ENCODE measurements at regions not wholly inside any gene's neighbourhood (a gene's known extent, or its start where the extent isn't known, plus 50 kb on each side); places are given as distances from the start of the nearest gene placed in this dataset.
"Not testable (repeated sequence)": the region's sequence is repeated elsewhere in the genome, so short reads cannot be mapped to it uniquely, and the experiment has no call there.

DNA sequence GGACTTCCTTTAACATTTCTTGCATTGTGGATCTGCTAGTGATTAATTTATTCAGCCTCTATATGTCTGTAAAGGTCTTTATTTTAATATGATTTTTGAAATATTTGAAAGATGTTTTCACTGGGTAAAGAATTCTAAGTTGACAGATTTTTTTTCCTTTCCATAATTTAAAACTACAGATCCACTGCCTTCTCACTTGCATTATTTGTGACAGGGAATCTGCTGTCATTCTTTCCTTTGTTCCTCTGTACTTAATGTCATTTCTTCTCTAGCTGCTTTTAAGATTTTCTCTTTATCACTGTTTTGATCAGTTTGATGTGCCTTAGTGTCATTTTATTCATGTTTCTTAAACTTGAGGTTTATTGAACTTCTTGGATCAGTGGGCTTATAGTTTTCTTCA lies 159.9 kb downstream of the CYB561 start:
- H3K4me3 ChIP-seq (ENCODE audit: low read depth, low read length) = no peak overlapping the region
- TF ChIP-seq, protein P1, sequence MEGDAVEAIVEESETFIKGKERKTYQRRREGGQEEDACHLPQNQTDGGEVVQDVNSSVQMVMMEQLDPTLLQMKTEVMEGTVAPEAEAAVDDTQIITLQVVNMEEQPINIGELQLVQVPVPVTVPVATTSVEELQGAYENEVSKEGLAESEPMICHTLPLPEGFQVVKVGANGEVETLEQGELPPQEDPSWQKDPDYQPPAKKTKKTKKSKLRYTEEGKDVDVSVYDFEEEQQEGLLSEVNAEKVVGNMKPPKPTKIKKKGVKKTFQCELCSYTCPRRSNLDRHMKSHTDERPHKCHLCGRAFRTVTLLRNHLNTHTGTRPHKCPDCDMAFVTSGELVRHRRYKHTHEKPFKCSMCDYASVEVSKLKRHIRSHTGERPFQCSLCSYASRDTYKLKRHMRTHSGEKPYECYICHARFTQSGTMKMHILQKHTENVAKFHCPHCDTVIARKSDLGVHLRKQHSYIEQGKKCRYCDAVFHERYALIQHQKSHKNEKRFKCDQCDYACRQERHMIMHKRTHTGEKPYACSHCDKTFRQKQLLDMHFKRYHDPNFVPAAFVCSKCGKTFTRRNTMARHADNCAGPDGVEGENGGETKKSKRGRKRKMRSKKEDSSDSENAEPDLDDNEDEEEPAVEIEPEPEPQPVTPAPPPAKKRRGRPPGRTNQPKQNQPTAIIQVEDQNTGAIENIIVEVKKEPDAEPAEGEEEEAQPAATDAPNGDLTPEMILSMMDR (IDR thresholded peaks at IDR 0.05; ENCODE audit: low read depth, low read length) = no peak
- DNase-seq = no peak
- no peaks in the 10 kb centered on the region for H3K27me3 ChIP-seq (ENCODE audit: insufficient read depth, low read depth, severe bottlenecking)
- peaks cover 11% of the 10 kb centered on the region for H3K9me3 ChIP-seq (ENCODE audit: severe bottlenecking)
- no peaks in the 10 kb centered on the region; the same call in 1 of the 2 replicates for H3K36me3 ChIP-seq
- no peak overlapping the region for H3K27ac ChIP-seq

DNA sequence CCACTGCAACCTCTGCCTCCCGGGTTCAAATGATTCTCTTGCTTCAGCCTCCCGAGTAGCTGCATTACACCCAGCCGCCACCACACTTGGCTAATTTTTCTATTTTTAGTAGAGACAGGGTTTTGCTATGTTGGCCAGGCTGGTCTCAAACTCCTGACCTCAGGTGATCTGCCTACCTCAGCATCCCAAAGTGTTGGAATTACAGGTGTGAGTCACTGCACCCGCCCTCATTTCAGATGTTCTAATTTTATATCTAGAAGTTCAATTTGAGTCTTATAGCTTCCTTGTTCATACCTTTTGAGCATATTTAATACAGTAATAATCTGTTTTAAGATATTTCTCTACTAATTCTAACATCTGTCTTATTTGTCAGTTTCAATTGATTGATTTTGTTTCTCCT lies 159.1 kb downstream of the CYB561 start:
- not testable (repeated sequence) for H3K4me3 ChIP-seq (ENCODE audit: low read depth, low read length); DNase-seq; H3K27me3 ChIP-seq (ENCODE audit: insufficient read depth, low read depth, severe bottlenecking); H3K36me3 ChIP-seq; H3K27ac ChIP-seq
- H3K9me3 ChIP-seq (ENCODE audit: severe bottlenecking) = peaks cover 11% of the 10 kb centered on the region

DNA sequence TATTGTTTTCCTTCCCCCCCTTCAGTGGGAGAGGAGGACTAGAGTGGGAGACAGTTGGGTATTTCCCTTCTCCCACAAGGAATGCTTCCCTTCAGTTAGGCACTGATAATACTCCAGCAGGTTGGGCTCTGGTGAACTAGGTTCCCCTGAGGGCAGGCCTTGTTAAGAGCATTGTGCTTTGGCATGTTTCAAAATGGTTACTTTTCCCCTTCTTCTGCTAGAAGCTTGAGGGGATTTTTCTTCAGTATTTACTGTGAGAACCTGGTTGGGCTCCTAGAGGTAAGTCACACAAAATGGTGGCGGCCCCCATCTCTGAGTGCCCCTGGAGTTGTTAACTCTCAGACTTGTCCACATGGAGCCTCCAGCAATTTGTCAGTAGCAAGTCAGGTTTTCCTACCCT lies 156.2 kb downstream of the CYB561 start:
- H3K27ac ChIP-seq = no peak overlapping the region
- no peaks in the 10 kb centered on the region; the same call in 1 of the 2 replicates for H3K36me3 ChIP-seq
- TF ChIP-seq, protein P1 (IDR thresholded peaks at IDR 0.05; ENCODE audit: low read depth, low read length) = no peak
- peaks cover 11% of the 10 kb centered on the region for H3K9me3 ChIP-seq (ENCODE audit: severe bottlenecking)
- no peaks in the 10 kb centered on the region for H3K27me3 ChIP-seq (ENCODE audit: insufficient read depth, low read depth, severe bottlenecking)
- DNase-seq = no peak
- H3K4me3 ChIP-seq (ENCODE audit: low read depth, low read length) = no peak overlapping the region

DNA sequence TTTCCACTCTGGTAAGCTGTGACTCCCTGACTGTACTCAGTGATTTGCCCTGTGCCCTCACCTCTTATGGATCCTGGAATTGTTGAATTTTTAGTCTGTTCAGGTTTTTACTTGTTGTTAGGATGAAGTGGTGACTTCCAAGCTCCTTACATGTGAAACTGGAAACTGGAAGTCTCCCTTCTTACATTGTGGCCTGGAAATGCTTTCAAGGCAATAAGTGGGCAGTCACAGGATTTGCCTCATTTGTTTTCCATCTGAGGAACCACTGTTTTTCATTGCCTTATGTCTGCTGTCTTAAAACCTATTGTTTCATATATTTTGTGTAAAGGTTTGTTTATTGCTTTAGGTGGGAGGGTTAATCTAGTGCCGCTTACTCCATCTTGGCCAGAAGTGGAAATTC lies 155.8 kb downstream of the CYB561 start:
- TF ChIP-seq, protein P1 (IDR thresholded peaks at IDR 0.05; ENCODE audit: low read depth, low read length) = no peak
- Histone ChIP-seq H3K9me3 (ENCODE audit: severe bottlenecking) (peaks cover 11% of the 10 kb centered on the region), H3K27me3 (ENCODE audit: insufficient read depth, low read depth, severe bottlenecking) (no peaks in the 10 kb centered on the region), H3K36me3 (no peaks in the 10 kb centered on the region; the same call in 1 of the 2 replicates), H3K27ac (no peak overlapping the region), H3K4me3 (ENCODE audit: low read depth, low read length) (no peak overlapping the region)
- DNase-seq = no peak

DNA sequence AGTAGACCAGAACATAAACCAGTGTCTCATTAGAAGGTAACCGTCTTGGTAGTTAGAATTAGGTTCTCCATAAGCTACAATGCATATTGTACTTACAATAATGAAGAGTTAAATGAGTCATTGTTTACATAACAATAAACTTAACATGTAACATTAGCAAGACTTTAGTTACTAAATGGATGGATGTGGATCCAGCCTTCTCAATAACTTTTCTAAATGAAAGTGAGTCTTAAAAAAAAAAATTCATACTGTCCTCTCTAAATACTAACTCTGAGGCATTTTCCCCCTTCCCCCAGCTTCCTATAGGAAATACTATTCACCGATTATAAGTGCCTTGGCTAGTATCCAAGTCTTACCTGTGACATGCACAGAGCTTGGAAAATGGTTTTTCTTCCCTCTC lies 155.3 kb downstream of the CYB561 start:
- no peaks in the 10 kb centered on the region for H3K27me3 ChIP-seq (ENCODE audit: insufficient read depth, low read depth, severe bottlenecking)
- no peak overlapping the region for H3K4me3 ChIP-seq (ENCODE audit: low read depth, low read length)
- TF ChIP-seq, protein P1 (IDR thresholded peaks at IDR 0.05; ENCODE audit: low read depth, low read length) = no peak

DNA sequence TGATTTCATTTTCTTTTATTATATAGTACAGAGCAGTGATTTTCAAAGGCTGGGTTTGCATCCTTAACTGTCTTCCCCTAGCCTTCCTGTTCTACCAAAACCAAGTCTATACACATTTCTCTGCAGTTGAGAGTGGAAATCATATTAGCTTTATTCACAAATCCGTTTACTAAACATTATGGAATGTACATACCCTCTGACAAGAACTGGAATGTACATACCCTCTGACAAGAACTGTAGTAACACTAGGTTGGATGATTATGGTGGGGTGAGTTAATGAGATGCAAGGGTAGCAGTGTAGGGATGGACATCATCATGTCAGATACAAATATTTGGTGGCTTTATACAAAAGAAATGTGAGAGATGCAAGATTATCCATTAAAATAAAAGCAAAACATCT lies 154.8 kb downstream of the CYB561 start:
- no peaks in the 10 kb centered on the region for H3K27me3 ChIP-seq (ENCODE audit: insufficient read depth, low read depth, severe bottlenecking)
- peaks cover 6% of the 10 kb centered on the region for H3K9me3 ChIP-seq (ENCODE audit: severe bottlenecking)
- peaks cover 3% of the 10 kb centered on the region; the same call in 1 of the 2 replicates for H3K36me3 ChIP-seq
- H3K27ac ChIP-seq = no peak overlapping the region
- no peak overlapping the region for H3K4me3 ChIP-seq (ENCODE audit: low read depth, low read length)
- TF ChIP-seq, protein P1 (IDR thresholded peaks at IDR 0.05; ENCODE audit: low read depth, low read length) = no peak
- DNase-seq = no peak

More for the DNA sequence above, 155.3 kb downstream of the CYB561 start:
- DNase-seq = no peak
- H3K9me3 ChIP-seq (ENCODE audit: severe bottlenecking) = peaks cover 11% of the 10 kb centered on the region
- H3K36me3 ChIP-seq = no peaks in the 10 kb centered on the region; the same call in 1 of the 2 replicates
- H3K27ac ChIP-seq = no peak overlapping the region

All from WERI-Rb-1 (cell line).